ENCODE measurements at regions not wholly inside any gene's neighbourhood (a gene's known extent, or its start where the extent isn't known, plus 50 kb on each side); places are given as distances from the start of the nearest gene placed in this dataset.

- TF ChIP-seq RELA (IDR thresholded peaks at IDR 0.05; ENCODE audit: borderline replicate concordance, partially characterized antibody) (no peak), ZNF592 (IDR thresholded peaks at IDR 0.05) (no peak), NR2C1 (IDR thresholded peaks at IDR 0.05) (no peak), ZBTB33 (IDR thresholded peaks at IDR 0.05) (no peak), REST (IDR thresholded peaks at IDR 0.05; ENCODE audit: low read depth, low read length) (no peak)
Observed at GRCh38 chr4:119946359-119946758, 120.3 kb downstream of the MAD2L1 start (continued).

Data from GM12878 (cell line).